ENCODE measurements at regions not wholly inside any gene's neighbourhood (a gene's known extent, or its start where the extent isn't known, plus 50 kb on each side); places are given as distances from the start of the nearest gene placed in this dataset.

GRCh38 chr4:133596459-133596858 is 447.4 kb downstream of the PCDH10 start:
- CTCF ChIA-PET = no interaction called here
- POLR2A ChIA-PET = no interaction called here
- intact Hi-C loops (cut with micrococcal nuclease; ENCODE audit: unreplicated experiment) = no loop called here
- H3K27me3 ChIP-seq (ENCODE audit: control insufficient read depth, insufficient read depth, low read length) = no peaks in the 10 kb centered on the region
- DNase-seq (ENCODE audit: low read depth, low spot score) = no peak
- in situ Hi-C loops (cut with HindIII; ENCODE audit: low pct_unique_long_range_greater_than_20kb, low sequenced_read_pairs) = no loop called here
- H3K27ac ChIP-seq (ENCODE audit: low read length) = no peak overlapping the region
- H3K4me1 ChIP-seq (ENCODE audit: control insufficient read depth, insufficient read depth, low read length) = no peaks in the 10 kb centered on the region
- no peaks in the 10 kb centered on the region for H3K36me3 ChIP-seq (ENCODE audit: control insufficient read depth, insufficient read depth, low read length)
- no TSS peak for BruUV-seq (replicated peaks)
- no peak for ATAC-seq
- H3K9me3 ChIP-seq (ENCODE audit: control insufficient read depth, insufficient read depth, low read depth, low read length) = no peaks in the 10 kb centered on the region
- TF ChIP-seq REST (IDR thresholded peaks at IDR 0.05; ENCODE audit: insufficient read depth in 1 of 2, low read depth in 2 of 2, low read length in 1 of 2) = no peak
- no peak for TF ChIP-seq POLR2AphosphoS5 (IDR thresholded peaks at IDR 0.05; ENCODE audit: low read depth, low read length)
- TF ChIP-seq, protein P1, sequence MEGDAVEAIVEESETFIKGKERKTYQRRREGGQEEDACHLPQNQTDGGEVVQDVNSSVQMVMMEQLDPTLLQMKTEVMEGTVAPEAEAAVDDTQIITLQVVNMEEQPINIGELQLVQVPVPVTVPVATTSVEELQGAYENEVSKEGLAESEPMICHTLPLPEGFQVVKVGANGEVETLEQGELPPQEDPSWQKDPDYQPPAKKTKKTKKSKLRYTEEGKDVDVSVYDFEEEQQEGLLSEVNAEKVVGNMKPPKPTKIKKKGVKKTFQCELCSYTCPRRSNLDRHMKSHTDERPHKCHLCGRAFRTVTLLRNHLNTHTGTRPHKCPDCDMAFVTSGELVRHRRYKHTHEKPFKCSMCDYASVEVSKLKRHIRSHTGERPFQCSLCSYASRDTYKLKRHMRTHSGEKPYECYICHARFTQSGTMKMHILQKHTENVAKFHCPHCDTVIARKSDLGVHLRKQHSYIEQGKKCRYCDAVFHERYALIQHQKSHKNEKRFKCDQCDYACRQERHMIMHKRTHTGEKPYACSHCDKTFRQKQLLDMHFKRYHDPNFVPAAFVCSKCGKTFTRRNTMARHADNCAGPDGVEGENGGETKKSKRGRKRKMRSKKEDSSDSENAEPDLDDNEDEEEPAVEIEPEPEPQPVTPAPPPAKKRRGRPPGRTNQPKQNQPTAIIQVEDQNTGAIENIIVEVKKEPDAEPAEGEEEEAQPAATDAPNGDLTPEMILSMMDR (IDR thresholded peaks at IDR 0.05) = no peak
- no peak for TF ChIP-seq TCF7L2 (IDR thresholded peaks at IDR 0.05; ENCODE audit: low read depth, low read length)
- TF ChIP-seq SIN3A (IDR thresholded peaks at IDR 0.05; ENCODE audit: borderline replicate concordance, insufficient read depth, low read depth, low read length) = no peak
- H3K4me3 ChIP-seq (ENCODE audit: low read depth in 2 of 2, low read length in 2 of 2) = no peak overlapping the region

DNA sequence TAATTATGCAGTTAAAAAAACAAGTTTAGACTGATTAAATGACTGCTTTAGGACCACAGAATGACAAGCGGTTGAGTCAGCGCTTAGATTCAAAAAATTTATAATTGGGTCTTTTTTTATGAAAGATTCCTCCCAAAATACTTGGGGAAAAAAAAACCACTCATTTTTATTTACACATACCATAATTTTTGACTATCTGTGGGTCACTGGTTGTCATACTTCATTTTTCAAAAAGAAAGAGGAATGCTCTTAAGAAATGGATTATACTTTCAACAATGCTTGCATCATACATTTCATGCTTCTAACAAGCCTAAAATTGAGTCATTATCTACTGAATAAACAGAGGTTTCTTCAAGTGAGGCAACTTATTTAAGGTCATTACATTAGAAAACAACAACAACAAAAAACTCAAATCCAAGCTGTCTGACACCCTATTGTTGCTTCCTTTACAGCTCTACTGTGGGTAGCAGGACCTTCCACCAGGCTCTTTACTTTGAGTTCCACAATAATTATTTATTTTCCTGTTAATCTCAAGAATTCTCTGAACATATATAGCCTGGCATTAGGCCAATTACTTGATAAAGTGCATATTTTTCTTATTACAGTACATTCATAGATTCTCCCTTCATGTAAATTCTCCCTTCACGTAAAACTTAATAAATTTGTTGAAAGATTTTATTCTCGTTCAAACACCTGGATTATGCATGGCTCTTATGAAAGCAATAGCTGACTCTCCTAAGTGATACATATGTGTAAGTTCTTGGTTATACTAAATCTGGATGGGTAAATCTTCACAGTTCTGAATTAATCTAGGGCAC is 445.5 kb downstream of the PCDH10 start:
- no TSS peak for BruUV-seq (replicated peaks)
- in situ Hi-C loops (cut with HindIII; ENCODE audit: low pct_unique_long_range_greater_than_20kb, low sequenced_read_pairs) = no loop called here
- no peak for TF ChIP-seq REST (IDR thresholded peaks at IDR 0.05; ENCODE audit: insufficient read depth in 1 of 2, low read depth in 2 of 2, low read length in 1 of 2)
- TF ChIP-seq, protein P1 (IDR thresholded peaks at IDR 0.05) = no peak
- TF ChIP-seq TCF7L2 (IDR thresholded peaks at IDR 0.05; ENCODE audit: low read depth, low read length) = no peak
- TF ChIP-seq POLR2AphosphoS5 (IDR thresholded peaks at IDR 0.05; ENCODE audit: low read depth, low read length) = no peak
- TF ChIP-seq SIN3A (IDR thresholded peaks at IDR 0.05; ENCODE audit: borderline replicate concordance, insufficient read depth, low read depth, low read length) = no peak
- POLR2A ChIA-PET = no interaction called here
- Histone ChIP-seq H3K27ac (ENCODE audit: low read length) (no peak overlapping the region), H3K4me3 (ENCODE audit: low read depth in 2 of 2, low read length in 2 of 2) (no peak overlapping the region), H3K27me3 (ENCODE audit: control insufficient read depth, insufficient read depth, low read length) (no peaks in the 10 kb centered on the region), H3K9me3 (ENCODE audit: control insufficient read depth, insufficient read depth, low read depth, low read length) (no peaks in the 10 kb centered on the region), H3K36me3 (ENCODE audit: control insufficient read depth, insufficient read depth, low read length) (no peaks in the 10 kb centered on the region), H3K4me1 (ENCODE audit: control insufficient read depth, insufficient read depth, low read length) (no peaks in the 10 kb centered on the region)
- intact Hi-C loops (cut with micrococcal nuclease; ENCODE audit: unreplicated experiment) = no loop called here
- ATAC-seq (no peak), DNase-seq (ENCODE audit: low read depth, low spot score) (no peak)
- CTCF ChIA-PET = no interaction called here

Measured in Panc1 (cell line).